ENCODE measurements at regions not wholly inside any gene's neighbourhood (a gene's known extent, or its start where the extent isn't known, plus 50 kb on each side); places are given as distances from the start of the nearest gene placed in this dataset.

- Histone ChIP-seq H4K5ac (ENCODE audit: insufficient read length, low read depth, low read length) (no peak overlapping the region), H3K79me1 (ENCODE audit: insufficient read depth, low read depth, low read length, poor library complexity, severe bottlenecking) (no peaks in the 10 kb centered on the region), H2BK120ac (ENCODE audit: low read depth, low read length, poor library complexity, severe bottlenecking) (no peak overlapping the region), H3K56ac (ENCODE audit: insufficient read length, low read depth, low read length) (no peak overlapping the region), H3K4me2 (ENCODE audit: insufficient read depth, insufficient read length, low read length) (no peak overlapping the region), H3K23me2 (ENCODE audit: insufficient read length, low read depth, low read length, poor library complexity, severe bottlenecking) (no peaks in the 10 kb centered on the region), H3K4ac (ENCODE audit: low read depth, low read length) (no peak overlapping the region), H3K9ac (ENCODE audit: extremely low read depth, insufficient read length, low read length) (no peak overlapping the region), H3T11ph (ENCODE audit: low read length) (no peak overlapping the region), H2BK20ac (ENCODE audit: low read depth, low read length, poor library complexity, severe bottlenecking) (no peak overlapping the region), H2BK12ac (ENCODE audit: insufficient read length, low read depth, low read length) (no peak overlapping the region), H2BK15ac (ENCODE audit: low read depth, low read length) (no peak overlapping the region), H2AFZ (ENCODE audit: low read length) (no peak overlapping the region), H4K20me1 (ENCODE audit: control insufficient read depth, insufficient read depth, insufficient read length) (no peaks in the 10 kb centered on the region), H4K91ac (ENCODE audit: insufficient read length, low read depth, low read length) (no peak overlapping the region), H3K4me1 (ENCODE audit: insufficient read depth, low read length) (no peaks in the 10 kb centered on the region), H2AK5ac (ENCODE audit: insufficient read length, low read length) (no peak overlapping the region), H2BK5ac (ENCODE audit: insufficient read length, low read length) (no peak overlapping the region), H3K23ac (ENCODE audit: insufficient read length, low read depth, low read length) (no peak overlapping the region), H3K27ac (ENCODE audit: insufficient read length, low read depth, low read length) (no peak overlapping the region), H3K79me2 (ENCODE audit: insufficient read depth, low read length) (no peaks in the 10 kb centered on the region), H4K8ac (replicated peaks; ENCODE audit: insufficient read length, low read depth, low read length) (no peak overlapping the region), H3K14ac (ENCODE audit: insufficient read depth, low read length) (no peak overlapping the region), H3K9me3 (ENCODE audit: control insufficient read depth, low read depth, low read length) (no peaks in the 10 kb centered on the region), H3K27me3 (ENCODE audit: insufficient read depth, low read length) (no peaks in the 10 kb centered on the region), H3K18ac (ENCODE audit: insufficient read length, low read depth, low read length) (no peak overlapping the region)
- Mint-ChIP-seq H3K36me3 (ENCODE audit: insufficient read depth in 1 of 3, low read depth in 3 of 3) (peaks cover 0 to 2% (median 0%) of the 10 kb centered on the region in 3 experiments; a peak in 2 of 7 replicates), H3K27ac (no peak overlapping the region), H3K9me3 (no peaks in the 10 kb centered on the region), H3K27me3 (ENCODE audit: low read depth) (peaks cover 25% of the 10 kb centered on the region), H3K4me3 (no peak overlapping the region), H3K4me1 (no peaks in the 10 kb centered on the region)
- no peak for DNase-seq
- no CpG with 5 or more reads among the region's 7 CpGs for WGBS (ENCODE audit: extremely low coverage, insufficient read length, low lambda C conversion rate)
- no peak for TF ChIP-seq CTCF (conservative IDR thresholded peaks at IDR 0.05)
Observed at GRCh38 chr20:22288957-22289356, 295.4 kb downstream of the FOXA2 start.

Measured in H9 (cell line).